ENCODE measurements at regions not wholly inside any gene's neighbourhood (a gene's known extent, or its start where the extent isn't known, plus 50 kb on each side); places are given as distances from the start of the nearest gene placed in this dataset.

DNA sequence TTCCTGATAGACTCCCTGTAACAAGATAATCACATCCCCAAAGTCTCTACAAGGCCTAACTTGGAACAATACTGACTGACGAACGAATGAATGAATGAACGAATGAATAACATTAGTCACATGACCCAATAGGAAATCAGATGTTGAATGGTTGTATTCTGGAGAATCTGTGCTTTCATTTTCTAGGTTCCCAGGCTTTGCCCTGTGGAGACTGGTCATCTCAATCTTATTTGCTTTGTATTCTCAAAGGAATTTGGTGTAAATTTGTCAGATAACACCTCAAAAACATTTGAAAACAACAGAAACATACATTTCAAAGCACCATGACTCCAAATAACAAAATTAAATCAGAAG, 69.6 kb upstream of the COL1A2 start:
- no peak for TF ChIP-seq EZH2phosphoT487 (IDR thresholded peaks at IDR 0.05; ENCODE audit: borderline replicate concordance, low read depth, low read length)
- no peak for TF ChIP-seq CTCF (conservative IDR thresholded peaks at IDR 0.05; ENCODE audit: low read length)

All from OCI-LY7 (cell line).